Neural cell (in vitro differentiated cells): ENCODE measurements at regions not wholly inside any gene's neighbourhood (a gene's known extent, or its start where the extent isn't known, plus 50 kb on each side); places are given as distances from the start of the nearest gene placed in this dataset.
"Not testable (repeated sequence)": the region's sequence is repeated elsewhere in the genome, so short reads cannot be mapped to it uniquely, and the experiment has no call there.

ENCODE experiments used
- H2AFZ ChIP-seq: fragments of 200-600, 300-800 bp; sonication (generic), shearing (Covaris generic); 2 replicates; pipeline ENCODE4 v1.6.0; 2014; ENCODE audit warnings: low read depth, mild to moderate bottlenecking, antibody characterized with exemption, low read length, moderate library complexity
- H3F3A ChIP-seq: fragments of 200-600 bp; shearing (Covaris generic); 2 replicates; pipeline ENCODE4 v1.6.1; 2016; ENCODE audit warnings: mild to moderate bottlenecking, moderate library complexity, mixed read lengths, antibody characterized with exemption, low read length; ENCODE audit not compliant: insufficient read depth, poor library complexity, severe bottlenecking
- H3K27ac ChIP-seq: fragments of 200-600, 300-800 bp; sonication (generic), shearing (Covaris generic); 2 replicates; pipeline ENCODE4 v1.5.1; 2014; ENCODE audit warnings: mild to moderate bottlenecking, low read length, moderate library complexity
- H3K27me3 ChIP-seq: fragments of 300-800, 200-600 bp; sonication (generic), shearing (Covaris generic); 2 replicates; pipeline ENCODE4 v1.6.0; 2014; ENCODE audit warnings: mild to moderate bottlenecking, low read depth, low read length, moderate library complexity; ENCODE audit not compliant: insufficient read depth
- H3K36me3 ChIP-seq: fragments of 300-800, 200-600 bp; sonication (generic), shearing (Covaris generic); 2 replicates; pipeline ENCODE4 v1.5.1; 2014; ENCODE audit warnings: mild to moderate bottlenecking, antibody characterized with exemption, low read length, moderate library complexity; ENCODE audit not compliant: insufficient read depth
- H3K4me2 ChIP-seq: fragments of 300-800, 200-600 bp; sonication (generic), shearing (Covaris generic); 2 replicates; pipeline ENCODE4 v1.6.0; 2014; ENCODE audit warnings: mild to moderate bottlenecking, low read length
- H3K4me3 ChIP-seq: fragments of 300-800, 200-600 bp; sonication (generic), shearing (Covaris generic); 2 replicates; pipeline ENCODE4 v1.5.1; 2014; ENCODE audit warnings: mild to moderate bottlenecking, low read length, moderate library complexity
- H3K79me2 ChIP-seq: fragments of 200-600 bp; shearing (Covaris generic); replicated peaks from 2 replicates; pipeline ENCODE4 v1.6.0; 2014; ENCODE audit warnings: mild to moderate bottlenecking, low read length, moderate library complexity; ENCODE audit not compliant: insufficient read depth
- H3K9ac ChIP-seq: fragments of 300-800, 200-600 bp; sonication (generic), shearing (Covaris generic); 2 replicates; pipeline ENCODE4 v1.6.1; 2016; ENCODE audit warnings: mild to moderate bottlenecking, low read length, mixed read lengths
- H3K9me2 ChIP-seq: fragments of 200-600 bp; shearing (Covaris generic); 2 replicates; pipeline ENCODE4 v1.6.1; 2016; ENCODE audit warnings: mild to moderate bottlenecking, low read length, mixed read lengths; ENCODE audit not compliant: insufficient read depth
- H3K9me3 ChIP-seq: fragments of 200-600, 300-800 bp; sonication (generic), shearing (Covaris generic); 2 replicates; pipeline ENCODE4 v1.6.1; 2016; ENCODE audit warnings: mild to moderate bottlenecking, mixed run types, low read length, moderate library complexity, mixed read lengths
- H4K20me1 ChIP-seq: fragments of 200-600 bp; shearing (Covaris generic); 2 replicates; pipeline ENCODE4 v1.6.1; 2016; ENCODE audit warnings: mild to moderate bottlenecking, mixed run types; ENCODE audit not compliant: insufficient read depth
- EP300 ChIP-seq: fragments of 450-650 bp; conservative IDR thresholded peaks from 2 replicates; pipeline ENCODE4 v1.6.1; 2014; ENCODE audit warnings: antibody characterized with exemption, mild to moderate bottlenecking, moderate library complexity; ENCODE audit not compliant: poor library complexity, severe bottlenecking
- EZH2 ChIP-seq: fragments of 200-600, 300-800 bp; shearing (Covaris generic), sonication (generic); IDR thresholded peaks from 2 replicates; pipeline ENCODE4 v1.6.1; 2014; ENCODE audit warnings: antibody characterized with exemption, low read length, borderline replicate concordance, mild to moderate bottlenecking; ENCODE audit not compliant: insufficient read depth, poor library complexity, severe bottlenecking
- MXI1 ChIP-seq: fragments of 450-650 bp; conservative IDR thresholded peaks from 2 replicates; pipeline ENCODE4 v1.6.1; 2014; ENCODE audit warnings: antibody characterized with exemption, mild to moderate bottlenecking; ENCODE audit not compliant: poor library complexity, severe bottlenecking
- POLR2AphosphoS5 ChIP-seq: IDR thresholded peaks from 2 replicates; pipeline ENCODE4 v1.6.1; 2012
- RAD21 ChIP-seq: fragments of 450-650 bp; conservative IDR thresholded peaks from 2 replicates; pipeline ENCODE4 v1.6.1; 2014; ENCODE audit warnings: antibody characterized with exemption, mild to moderate bottlenecking, moderate library complexity
- SMC3 ChIP-seq: fragments of 450-650 bp; conservative IDR thresholded peaks from 2 replicates; pipeline ENCODE4 v1.6.1; 2014; ENCODE audit warnings: antibody characterized with exemption, mild to moderate bottlenecking, moderate library complexity; ENCODE audit not compliant: poor library complexity
- TAF1 ChIP-seq: IDR thresholded peaks from 2 replicates; pipeline ENCODE4 v1.6.1; 2012; ENCODE audit warnings: low read depth
- TF ChIP-seq, protein P1 (sequence below): fragments of 450-650 bp; IDR thresholded peaks from 2 replicates; pipeline ENCODE4 v1.5.1; 2014; ENCODE audit warnings: antibody characterized with exemption, mild to moderate bottlenecking, moderate library complexity; ENCODE audit not compliant: poor library complexity, severe bottlenecking
- TF ChIP-seq, protein P2 (sequence below): IDR thresholded peaks from 2 replicates; pipeline ENCODE4 v1.6.1; 2012; ENCODE audit warnings: borderline replicate concordance

DNA sequence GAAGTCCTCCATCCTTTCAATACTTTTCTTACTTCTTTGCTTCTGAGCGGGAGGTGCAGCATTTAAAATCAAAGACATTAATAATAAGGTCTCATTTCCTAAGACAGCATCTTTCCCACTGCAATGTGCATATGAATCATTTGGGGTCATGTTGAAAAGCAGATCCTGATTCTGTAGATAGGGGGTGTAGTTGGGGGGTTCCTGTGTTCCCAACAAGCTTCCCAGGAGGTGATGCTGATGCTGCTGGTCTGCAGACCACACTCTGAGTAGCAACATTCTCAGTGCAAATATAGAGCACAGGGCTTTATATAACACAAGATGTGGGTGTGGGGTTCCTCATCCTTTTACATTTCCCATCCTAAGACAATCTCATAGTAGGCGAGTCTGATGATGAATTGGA is 126.5 kb upstream of the PALM2AKAP2 start:
- no peaks in the 10 kb centered on the region for H4K20me1 ChIP-seq
- no peaks in the 10 kb centered on the region for H3K9me2 ChIP-seq
- no peaks in the 10 kb centered on the region for H3K9me3 ChIP-seq
- H3K4me2 ChIP-seq, result no peak overlapping the region
- H3K27ac ChIP-seq, result no peak overlapping the region
- H3K27me3 ChIP-seq, result no peaks in the 10 kb centered on the region
- H3F3A ChIP-seq, result no peaks in the 10 kb centered on the region
- H3K36me3 ChIP-seq, result no peaks in the 10 kb centered on the region
- H3K79me2 ChIP-seq, result no peaks in the 10 kb centered on the region
- H3K4me3 ChIP-seq, result no peak overlapping the region
- H3K9ac ChIP-seq, result no peak overlapping the region
- no peak for TF ChIP-seq EZH2
- TF ChIP-seq, protein P1, sequence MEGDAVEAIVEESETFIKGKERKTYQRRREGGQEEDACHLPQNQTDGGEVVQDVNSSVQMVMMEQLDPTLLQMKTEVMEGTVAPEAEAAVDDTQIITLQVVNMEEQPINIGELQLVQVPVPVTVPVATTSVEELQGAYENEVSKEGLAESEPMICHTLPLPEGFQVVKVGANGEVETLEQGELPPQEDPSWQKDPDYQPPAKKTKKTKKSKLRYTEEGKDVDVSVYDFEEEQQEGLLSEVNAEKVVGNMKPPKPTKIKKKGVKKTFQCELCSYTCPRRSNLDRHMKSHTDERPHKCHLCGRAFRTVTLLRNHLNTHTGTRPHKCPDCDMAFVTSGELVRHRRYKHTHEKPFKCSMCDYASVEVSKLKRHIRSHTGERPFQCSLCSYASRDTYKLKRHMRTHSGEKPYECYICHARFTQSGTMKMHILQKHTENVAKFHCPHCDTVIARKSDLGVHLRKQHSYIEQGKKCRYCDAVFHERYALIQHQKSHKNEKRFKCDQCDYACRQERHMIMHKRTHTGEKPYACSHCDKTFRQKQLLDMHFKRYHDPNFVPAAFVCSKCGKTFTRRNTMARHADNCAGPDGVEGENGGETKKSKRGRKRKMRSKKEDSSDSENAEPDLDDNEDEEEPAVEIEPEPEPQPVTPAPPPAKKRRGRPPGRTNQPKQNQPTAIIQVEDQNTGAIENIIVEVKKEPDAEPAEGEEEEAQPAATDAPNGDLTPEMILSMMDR, result no peak
- TF ChIP-seq MXI1, result no peak
- no peak for TF ChIP-seq TAF1
- no peak for TF ChIP-seq POLR2AphosphoS5
- no peak for TF ChIP-seq RAD21
- no peak for TF ChIP-seq EP300
- TF ChIP-seq SMC3, result no peak
- TF ChIP-seq, protein P2, sequence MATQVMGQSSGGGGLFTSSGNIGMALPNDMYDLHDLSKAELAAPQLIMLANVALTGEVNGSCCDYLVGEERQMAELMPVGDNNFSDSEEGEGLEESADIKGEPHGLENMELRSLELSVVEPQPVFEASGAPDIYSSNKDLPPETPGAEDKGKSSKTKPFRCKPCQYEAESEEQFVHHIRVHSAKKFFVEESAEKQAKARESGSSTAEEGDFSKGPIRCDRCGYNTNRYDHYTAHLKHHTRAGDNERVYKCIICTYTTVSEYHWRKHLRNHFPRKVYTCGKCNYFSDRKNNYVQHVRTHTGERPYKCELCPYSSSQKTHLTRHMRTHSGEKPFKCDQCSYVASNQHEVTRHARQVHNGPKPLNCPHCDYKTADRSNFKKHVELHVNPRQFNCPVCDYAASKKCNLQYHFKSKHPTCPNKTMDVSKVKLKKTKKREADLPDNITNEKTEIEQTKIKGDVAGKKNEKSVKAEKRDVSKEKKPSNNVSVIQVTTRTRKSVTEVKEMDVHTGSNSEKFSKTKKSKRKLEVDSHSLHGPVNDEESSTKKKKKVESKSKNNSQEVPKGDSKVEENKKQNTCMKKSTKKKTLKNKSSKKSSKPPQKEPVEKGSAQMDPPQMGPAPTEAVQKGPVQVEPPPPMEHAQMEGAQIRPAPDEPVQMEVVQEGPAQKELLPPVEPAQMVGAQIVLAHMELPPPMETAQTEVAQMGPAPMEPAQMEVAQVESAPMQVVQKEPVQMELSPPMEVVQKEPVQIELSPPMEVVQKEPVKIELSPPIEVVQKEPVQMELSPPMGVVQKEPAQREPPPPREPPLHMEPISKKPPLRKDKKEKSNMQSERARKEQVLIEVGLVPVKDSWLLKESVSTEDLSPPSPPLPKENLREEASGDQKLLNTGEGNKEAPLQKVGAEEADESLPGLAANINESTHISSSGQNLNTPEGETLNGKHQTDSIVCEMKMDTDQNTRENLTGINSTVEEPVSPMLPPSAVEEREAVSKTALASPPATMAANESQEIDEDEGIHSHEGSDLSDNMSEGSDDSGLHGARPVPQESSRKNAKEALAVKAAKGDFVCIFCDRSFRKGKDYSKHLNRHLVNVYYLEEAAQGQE, result no peak
- H2AFZ ChIP-seq, result no peak overlapping the region

DNA sequence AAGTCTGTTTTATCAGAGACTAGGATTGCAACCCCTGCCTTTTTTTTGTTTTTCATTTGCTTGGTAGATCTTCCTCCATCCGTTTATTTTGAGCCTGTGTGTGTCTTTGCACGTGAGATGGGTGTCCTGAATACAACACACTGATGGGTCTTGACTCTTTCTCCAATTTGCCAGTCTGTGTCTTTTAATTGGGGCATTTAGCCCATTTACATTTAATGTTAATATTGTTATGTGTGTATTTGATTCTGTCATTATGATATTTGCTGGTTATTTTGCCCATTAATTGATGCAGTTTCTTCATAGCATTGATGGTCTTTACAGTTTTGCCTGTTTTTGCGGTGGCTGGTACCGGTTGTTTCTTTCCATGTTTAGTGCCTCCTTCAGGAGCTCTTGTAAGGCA is 116.0 kb upstream of the PALM2AKAP2 start:
- not testable (repeated sequence) for H3K36me3 ChIP-seq, H3K27me3 ChIP-seq

DNA sequence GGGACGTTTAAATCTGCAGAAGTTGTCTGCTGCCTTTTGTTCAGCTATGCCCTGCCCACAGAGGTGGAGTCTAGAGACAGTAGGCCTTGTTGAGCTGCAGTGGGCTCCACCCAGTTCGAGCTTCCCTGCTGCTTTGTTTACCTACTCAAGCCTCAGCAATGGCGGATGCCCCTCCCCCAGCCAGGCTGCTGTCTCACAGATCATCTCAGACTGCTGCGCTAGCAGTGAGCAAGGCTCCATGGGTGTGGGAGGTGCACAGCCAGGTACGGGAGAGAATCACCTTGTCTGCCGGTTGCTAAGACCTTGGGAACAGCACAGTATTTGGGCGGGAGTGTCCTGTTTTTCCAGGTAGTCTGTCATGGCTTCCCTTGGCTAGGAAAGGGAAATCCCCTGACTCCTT is 114.3 kb upstream of the PALM2AKAP2 start:
- not testable (repeated sequence) for H3K9ac ChIP-seq, H3F3A ChIP-seq, H3K27me3 ChIP-seq, H3K36me3 ChIP-seq, H3K9me2 ChIP-seq, H3K27ac ChIP-seq, H3K79me2 ChIP-seq, H4K20me1 ChIP-seq, H3K4me2 ChIP-seq, H2AFZ ChIP-seq, H3K4me3 ChIP-seq, H3K9me3 ChIP-seq

More for the DNA sequence above, 116.0 kb upstream of the PALM2AKAP2 start:
- not testable (repeated sequence) for H2AFZ ChIP-seq, H3K27ac ChIP-seq, H4K20me1 ChIP-seq, H3K4me3 ChIP-seq, H3K9me2 ChIP-seq, H3K79me2 ChIP-seq, H3K9ac ChIP-seq, H3K9me3 ChIP-seq, H3F3A ChIP-seq, H3K4me2 ChIP-seq
